DMS53 treated with DMSO at 0.1 percent for 48 hours (cell line): ENCODE measurements at regions not wholly inside any gene's neighbourhood (a gene's known extent, or its start where the extent isn't known, plus 50 kb on each side); places are given as distances from the start of the nearest gene placed in this dataset.

Source experiments
- DNase-seq: peaks from one replicate; lab custom pipeline; 2025; ENCODE audit not compliant: unreplicated experiment; lab: John Stamatoyannopoulos, UW

GRCh38 chr2:41626936-41627335, 420.9 kb upstream of the PKDCC start:
- DNase-seq, result no peak

GRCh38 chr2:41634686-41635085, 413.1 kb upstream of the PKDCC start:
- no peak for DNase-seq

- DNase-seq, result no peak
Observed at GRCh38 chr2:41644936-41645335, 402.9 kb upstream of the PKDCC start.

- no peak for DNase-seq
Observed at GRCh38 chr2:41647468-41648050, 400.3 kb upstream of the PKDCC start.

- no peak for DNase-seq
Observed at GRCh38 chr2:41657226-41657625, 390.6 kb upstream of the PKDCC start.

GRCh38 chr2:41659758-41660157, 388.1 kb upstream of the PKDCC start:
- DNase-seq, result no peak

GRCh38 chr2:41662461-41662860, 385.4 kb upstream of the PKDCC start:
- no peak for DNase-seq

GRCh38 chr2:41663056-41663455, 384.8 kb upstream of the PKDCC start:
- DNase-seq, result no peak

- no peak for DNase-seq
Observed at GRCh38 chr2:41668529-41668928, 379.3 kb upstream of the PKDCC start.

- no peak for DNase-seq
Observed at GRCh38 chr2:41678639-41679038, 369.2 kb upstream of the PKDCC start.

- no peak for DNase-seq
Observed at GRCh38 chr2:41686156-41686555, 361.7 kb upstream of the PKDCC start.

- no peak for DNase-seq
Observed at GRCh38 chr2:41691561-41691960, 356.3 kb upstream of the PKDCC start.

GRCh38 chr2:41694536-41695049, 353.2 kb upstream of the PKDCC start:
- no peak for DNase-seq

- no peak for DNase-seq
Observed at GRCh38 chr2:41695198-41696113, 352.4 kb upstream of the PKDCC start.

GRCh38 chr2:41697389-41697788, 350.4 kb upstream of the PKDCC start:
- no peak for DNase-seq

- DNase-seq, result no peak
Observed at GRCh38 chr2:41698678-41699422, 349.0 kb upstream of the PKDCC start.

GRCh38 chr2:41701231-41701630, 346.6 kb upstream of the PKDCC start:
- DNase-seq, result no peak

GRCh38 chr2:41703123-41703522, 344.7 kb upstream of the PKDCC start:
- no peak for DNase-seq

- DNase-seq, result no peak
Observed at GRCh38 chr2:41705634-41706033, 342.2 kb upstream of the PKDCC start.

- DNase-seq, result no peak
Observed at GRCh38 chr2:41706286-41706685, 341.5 kb upstream of the PKDCC start.

- DNase-seq, result no peak
Observed at GRCh38 chr2:41707790-41708451, 339.9 kb upstream of the PKDCC start.
